GM12872 (cell line): ENCODE measurements at regions not wholly inside any gene's neighbourhood (a gene's known extent, or its start where the extent isn't known, plus 50 kb on each side); places are given as distances from the start of the nearest gene placed in this dataset.

Source experiments
- CTCF ChIP-seq: IDR thresholded peaks from 3 replicates; pipeline ENCODE4 v1.5.1; 2011; ENCODE audit warnings: low read depth, mild to moderate bottlenecking, low read length, moderate library complexity; ENCODE audit not compliant: insufficient read depth

GRCh38 chr18:35808796-35809195 lies 163.7 kb upstream of the RMP24 start:
- TF ChIP-seq CTCF, result no peak

- TF ChIP-seq CTCF, result no peak
These were observed 162.0 kb upstream of the RMP24 start for GRCh38 chr18:35810520-35810919.

- TF ChIP-seq CTCF, result no peak
These were observed 160.6 kb upstream of the RMP24 start for GRCh38 chr18:35811896-35812295.

- no peak for TF ChIP-seq CTCF
These were observed 156.5 kb upstream of the RMP24 start for GRCh38 chr18:35816003-35816402.

- no peak for TF ChIP-seq CTCF
These were observed 154.7 kb upstream of the RMP24 start for GRCh38 chr18:35817604-35818352.

- no peak for TF ChIP-seq CTCF
These were observed 154.2 kb upstream of the RMP24 start for GRCh38 chr18:35818353-35818667.

GRCh38 chr18:35822413-35822812 lies 150.1 kb upstream of the RMP24 start:
- no peak for TF ChIP-seq CTCF
